ENCODE measurements at regions not wholly inside any gene's neighbourhood (a gene's known extent, or its start where the extent isn't known, plus 50 kb on each side); places are given as distances from the start of the nearest gene placed in this dataset.

DNA sequence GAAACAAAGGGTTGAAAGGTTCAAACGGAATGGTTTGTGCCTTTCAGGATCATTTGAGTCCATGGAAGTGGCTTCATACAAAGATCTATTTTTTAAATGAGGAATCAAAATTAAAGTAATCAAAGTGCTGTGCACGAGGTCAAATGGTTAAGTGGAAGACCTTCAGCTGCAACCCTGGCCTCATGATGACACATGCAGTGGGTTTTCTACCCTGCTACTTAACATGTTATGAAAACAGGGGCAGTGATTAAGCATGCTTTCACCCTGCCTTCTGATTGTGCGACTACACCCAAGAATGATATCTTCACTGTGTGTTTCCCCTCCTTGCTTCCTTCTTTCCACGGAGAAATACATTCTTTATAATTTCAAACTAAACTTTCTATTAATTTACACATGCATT is 604.2 kb downstream of the LRRIQ3 start:
- TF ChIP-seq POLR2A (IDR thresholded peaks at IDR 0.05; ENCODE audit: low read length) (no peak), GATA1 (IDR thresholded peaks at IDR 0.05; ENCODE audit: low read depth, low read length) (no peak)

All from erythroblast (primary cell).